NCI-H1417 (cell line): ENCODE measurements at regions not wholly inside any gene's neighbourhood (a gene's known extent, or its start where the extent isn't known, plus 50 kb on each side); places are given as distances from the start of the nearest gene placed in this dataset.
A peak's percentile ranks its signal among the peaks of the same experiment; 100 is the strongest.

ENCODE experiments used
- DNase-seq, 3 experiments: peaks; one replicate each; lab custom pipeline; 2025; lab: John Stamatoyannopoulos, UW

GRCh38 chrX:10900585-10901289, 210.4 kb upstream of the HCCS start:
- no peak for DNase-seq

- DNase-seq, result no peak
Observed at GRCh38 chrX:10901290-10901633, 209.9 kb upstream of the HCCS start.

- DNase-seq, result no peak
Observed at GRCh38 chrX:10902001-10902400, 209.1 kb upstream of the HCCS start.

GRCh38 chrX:10903523-10903922, 207.6 kb upstream of the HCCS start:
- peak in 1 of 3 experiments; percentile 38 for DNase-seq

GRCh38 chrX:10904220-10904619, 206.9 kb upstream of the HCCS start:
- no peak for DNase-seq

- DNase-seq, result no peak
Observed at GRCh38 chrX:10906866-10907265, 204.3 kb upstream of the HCCS start.

- peak in 1 of 3 experiments; percentile 30 for DNase-seq
Observed at GRCh38 chrX:10922159-10922558, 189.0 kb upstream of the HCCS start.

- no peak for DNase-seq
Observed at GRCh38 chrX:10922835-10923234, 188.3 kb upstream of the HCCS start.

GRCh38 chrX:10923466-10923865, 187.7 kb upstream of the HCCS start:
- DNase-seq, result no peak

GRCh38 chrX:10926404-10926803, 184.7 kb upstream of the HCCS start:
- no peak for DNase-seq

GRCh38 chrX:10926891-10927290, 184.2 kb upstream of the HCCS start:
- DNase-seq, result no peak

- no peak for DNase-seq
Observed at GRCh38 chrX:10929747-10930146, 181.4 kb upstream of the HCCS start.

GRCh38 chrX:10930151-10930550, 181.0 kb upstream of the HCCS start:
- no peak for DNase-seq

- no peak for DNase-seq
Observed at GRCh38 chrX:10931976-10932375, 179.2 kb upstream of the HCCS start.

- DNase-seq, result peak in 2 of 3 experiments; percentile 22 to 77
Observed at GRCh38 chrX:10932842-10933440, 178.2 kb upstream of the HCCS start.

- DNase-seq, result no peak
Observed at GRCh38 chrX:10935501-10935900, 175.6 kb upstream of the HCCS start.

- DNase-seq, result no peak
Observed at GRCh38 chrX:10936976-10937375, 174.2 kb upstream of the HCCS start.

GRCh38 chrX:10938365-10938923, 172.7 kb upstream of the HCCS start:
- DNase-seq, result no peak

GRCh38 chrX:10939424-10939823, 171.7 kb upstream of the HCCS start:
- no peak for DNase-seq

- DNase-seq, result no peak
Observed at GRCh38 chrX:10944136-10944885, 166.8 kb upstream of the HCCS start.

- DNase-seq, result no peak
Observed at GRCh38 chrX:10945498-10945897, 165.6 kb upstream of the HCCS start.

- peak in 2 of 3 experiments; percentile 24 to 85 for DNase-seq
Observed at GRCh38 chrX:10949541-10949940, 161.6 kb upstream of the HCCS start.

GRCh38 chrX:10952619-10953018, 158.5 kb upstream of the HCCS start:
- no peak for DNase-seq
